HEK293 (cell line): ENCODE measurements at regions not wholly inside any gene's neighbourhood (a gene's known extent, or its start where the extent isn't known, plus 50 kb on each side); places are given as distances from the start of the nearest gene placed in this dataset.

Source experiments
- CTCF ChIA-PET: fragments of 350-600 bp; formaldehyde crosslinking; extraction: SDS; loops from one replicate; lab custom pipeline; 2021; ENCODE audit warnings: antibody characterized with exemption; lab: Yijun Ruan, JAX
- POLR2A ChIA-PET: fragments of 300-600 bp; formaldehyde crosslinking; extraction: SDS; loops from one replicate; lab custom pipeline; 2020; ENCODE audit warnings: antibody characterized with exemption, inconsistent platforms; lab: Yijun Ruan, JAX
- H3K27ac ChIP-seq: fragments of 200-500 bp; sonication (Bioruptor generic); 2 replicates; pipeline ENCODE4 v1.5.1; 2014; ENCODE audit warnings: low read depth, low read length, control low read depth, inconsistent platforms; ENCODE audit errors: extremely low read depth
- H3K36me3 ChIP-seq, 2 experiments: fragments of 200-500 bp in 1 of 2; sonication (Bioruptor generic) in 1 of 2; 1 replicate in 1 of 2; 2 replicates in 1 of 2; pipeline ENCODE4 v1.5.1; 2014 to 2017; ENCODE audit warnings: inconsistent platforms in 2 of 2, low read length in 2 of 2; ENCODE audit not compliant: control insufficient read depth in 2 of 2, insufficient read depth in 1 of 2
- H3K4me1 ChIP-seq: fragments of 200-500 bp; sonication (Bioruptor generic); 2 replicates; pipeline ENCODE4 v1.5.1; 2014; ENCODE audit warnings: mild to moderate bottlenecking, low read length, inconsistent platforms; ENCODE audit not compliant: control insufficient read depth, insufficient read depth
- H3K4me3 ChIP-seq: 2 replicates; pipeline ENCODE4 v1.5.1; 2011; ENCODE audit warnings: low read depth, mild to moderate bottlenecking, control low read depth, low read length, moderate library complexity
- H3K9me3 ChIP-seq: fragments of 200-500 bp; sonication (Bioruptor generic); 2 replicates; pipeline ENCODE4 v1.5.1; 2014; ENCODE audit warnings: low read depth, low read length, inconsistent platforms; ENCODE audit not compliant: control insufficient read depth, insufficient read depth
- OSR2 ChIP-seq: fragments of 450-650 bp; formaldehyde crosslinking; IDR thresholded peaks from 2 replicates; pipeline ENCODE4 v1.5.1; 2016; ENCODE audit warnings: missing biosample characterization, missing genetic modification characterization
- REST ChIP-seq: fragments of 450-650 bp; formaldehyde crosslinking; IDR thresholded peaks from 2 replicates; pipeline ENCODE4 v1.5.1; 2016; ENCODE audit warnings: missing biosample characterization, missing genetic modification characterization
- ZBTB10 ChIP-seq: fragments of 450-650 bp; formaldehyde crosslinking; IDR thresholded peaks from 2 replicates; pipeline ENCODE4 v1.5.1; 2016; ENCODE audit warnings: missing biosample characterization, missing genetic modification characterization
- ZBTB44 ChIP-seq: fragments of 450-650 bp; IDR thresholded peaks from 2 replicates; pipeline ENCODE4 v1.5.1; 2018; ENCODE audit warnings: missing biosample characterization, mild to moderate bottlenecking, missing genetic modification characterization
- ZNF132 ChIP-seq: fragments of 450-650 bp; formaldehyde crosslinking; IDR thresholded peaks from 2 replicates; pipeline ENCODE4 v1.5.1; 2017; ENCODE audit warnings: missing biosample characterization, missing genetic modification characterization, borderline replicate concordance
- ZNF140 ChIP-seq: fragments of 450-650 bp; formaldehyde crosslinking; IDR thresholded peaks from 2 replicates; pipeline ENCODE4 v1.5.1; 2016; ENCODE audit warnings: missing biosample characterization, missing genetic modification characterization
- ZNF174 ChIP-seq: fragments of 450-650 bp; formaldehyde crosslinking; IDR thresholded peaks from 2 replicates; pipeline ENCODE4 v1.5.0; 2017; ENCODE audit warnings: missing biosample characterization, mild to moderate bottlenecking, missing genetic modification characterization
- ZNF221 ChIP-seq: fragments of 450-650 bp; formaldehyde crosslinking; IDR thresholded peaks from 2 replicates; pipeline ENCODE4 v1.5.1; 2017; ENCODE audit warnings: missing biosample characterization, missing genetic modification characterization, borderline replicate concordance
- ZNF24 ChIP-seq: fragments of 450-650 bp; formaldehyde crosslinking; IDR thresholded peaks from 2 replicates; pipeline ENCODE4 v1.5.1; 2016; ENCODE audit warnings: missing biosample characterization, missing genetic modification characterization
- ZNF248 ChIP-seq: fragments of 450-650 bp; formaldehyde crosslinking; IDR thresholded peaks from 2 replicates; pipeline ENCODE4 v1.5.1; 2017; ENCODE audit warnings: missing biosample characterization, missing genetic modification characterization
- ZNF302 ChIP-seq: fragments of 450-650 bp; formaldehyde crosslinking; IDR thresholded peaks from 2 replicates; pipeline ENCODE4 v1.5.1; 2016; ENCODE audit warnings: missing biosample characterization, missing genetic modification characterization, low read depth
- ZNF37A ChIP-seq: fragments of 450-650 bp; IDR thresholded peaks from 2 replicates; pipeline ENCODE4 v1.5.1; 2018; ENCODE audit warnings: missing biosample characterization, missing genetic modification characterization
- ZNF518A ChIP-seq: fragments of 450-650 bp; formaldehyde crosslinking; conservative IDR thresholded peaks from 2 replicates; pipeline ENCODE4 v1.5.1; 2016; ENCODE audit warnings: low read depth, missing biosample characterization, missing genetic modification characterization
- ZNF560 ChIP-seq: fragments of 450-650 bp; formaldehyde crosslinking; IDR thresholded peaks from 2 replicates; pipeline ENCODE4 v1.5.1; 2017; ENCODE audit warnings: missing biosample characterization, missing genetic modification characterization, borderline replicate concordance
- ZNF561 ChIP-seq: fragments of 450-650 bp; IDR thresholded peaks from 2 replicates; pipeline ENCODE4 v1.5.1; 2018; ENCODE audit warnings: missing biosample characterization, missing genetic modification characterization, borderline replicate concordance
- ZNF600 ChIP-seq: fragments of 450-650 bp; formaldehyde crosslinking; IDR thresholded peaks from 2 replicates; pipeline ENCODE4 v1.5.1; 2016; ENCODE audit warnings: missing biosample characterization, missing genetic modification characterization
- ZNF747 ChIP-seq: fragments of 450-650 bp; formaldehyde crosslinking; IDR thresholded peaks from 2 replicates; pipeline ENCODE4 v1.5.1; 2016; ENCODE audit warnings: missing biosample characterization, missing genetic modification characterization
- ZNF830 ChIP-seq: fragments of 450-650 bp; IDR thresholded peaks from 2 replicates; pipeline ENCODE4 v1.5.0; 2018; ENCODE audit warnings: missing biosample characterization, missing genetic modification characterization, low read depth, mild to moderate bottlenecking, moderate library complexity

GRCh38 chr1:29811247-29811646 is 574.9 kb downstream of the PTPRU start (continued):
- TF ChIP-seq REST (no peak), ZNF747 (tag by site-specific recombination) (no peak)

- ChIA-PET POLR2A (no interaction called here), CTCF (interaction anchor here (0.7 kb wide), 1 partner anchor 361 kb away, joined by 4 read pairs; no protein-coding TSS in a partner anchor)
- no peaks in the 10 kb centered on the region for H3K4me1 ChIP-seq
- H3K9me3 ChIP-seq = no peaks in the 10 kb centered on the region
- TF ChIP-seq ZNF560 (tag by site-specific recombination) = no peak
- TF ChIP-seq ZNF221 (tag by site-specific recombination) = no peak
- TF ChIP-seq ZNF37A (tag by site-specific recombination) = no peak
- TF ChIP-seq ZNF174 (tag by site-specific recombination) = no peak
- TF ChIP-seq ZBTB10 (tag by site-specific recombination) = no peak
- no peak for TF ChIP-seq ZNF518A
- TF ChIP-seq ZNF24 = no peak
- no peak for TF ChIP-seq ZNF830 (tag by site-specific recombination)
- no peak for TF ChIP-seq ZNF248 (tag by site-specific recombination)
- no peak for TF ChIP-seq ZNF302 (tag by site-specific recombination)
- TF ChIP-seq ZBTB44 (tag by site-specific recombination) = no peak
- TF ChIP-seq OSR2 = no peak
- TF ChIP-seq ZNF140 (tag by site-specific recombination) = no peak
- no peak for TF ChIP-seq ZNF561
- no peak for TF ChIP-seq ZNF132 (tag by site-specific recombination)
- TF ChIP-seq ZNF600 = no peak
- H3K36me3 ChIP-seq = no peaks in the 10 kb centered on the region
- no peak overlapping the region for H3K4me3 ChIP-seq
- no peak overlapping the region for H3K27ac ChIP-seq
These were observed 574.1 kb downstream of the PTPRU start for GRCh38 chr1:29810121-29811120.
